MCF 10A (cell line): ENCODE measurements at regions not wholly inside any gene's neighbourhood (a gene's known extent, or its start where the extent isn't known, plus 50 kb on each side); places are given as distances from the start of the nearest gene placed in this dataset.

Experiments
- BruUV-seq: library from RNA; stranded (reverse); fragments of 400-500 nt; replicated peaks from 2 replicates; lab custom pipeline; 2021; lab: Mats Ljungman, UMichigan
- CTCF ChIA-PET: fragments of 300-600 bp; sonication (Branson Sonifier 250); formaldehyde crosslinking; extraction: SDS; loops from one replicate; lab custom pipeline; 2021; ENCODE audit warnings: antibody characterized with exemption, inconsistent platforms; lab: Yijun Ruan, JAX
- POLR2A ChIA-PET: fragments of 300-600, 350-650 bp; sonication (Branson Sonifier 250); formaldehyde crosslinking; extraction: SDS; loops from one replicate; lab custom pipeline; 2020; ENCODE audit warnings: antibody characterized with exemption, inconsistent platforms; lab: Yijun Ruan, JAX
- DNase-seq: peaks from one replicate; pipeline ENCODE4 v3.0.0-alpha.2; 2018; ENCODE audit not compliant: unreplicated experiment
- H3K27ac Mint-ChIP-seq: one replicate; pipeline ENCODE4 v1.8.0; 2022; ENCODE audit warnings: mild to moderate bottlenecking, low read depth, mixed read lengths; ENCODE audit not compliant: unreplicated experiment
- H3K27me3 Mint-ChIP-seq: one replicate; pipeline ENCODE4 v1.8.0; 2022; ENCODE audit warnings: mixed read lengths; ENCODE audit not compliant: insufficient read depth, unreplicated experiment
- H3K36me3 Mint-ChIP-seq: one replicate; pipeline ENCODE4 v1.8.0; 2022; ENCODE audit warnings: mild to moderate bottlenecking, moderate library complexity, mixed read lengths; ENCODE audit not compliant: insufficient read depth, unreplicated experiment
- H3K4me1 Mint-ChIP-seq: one replicate; pipeline ENCODE4 v1.8.0; 2022; ENCODE audit warnings: mixed read lengths; ENCODE audit not compliant: insufficient read depth, unreplicated experiment
- H3K4me3 Mint-ChIP-seq: one replicate; pipeline ENCODE4 v1.8.0; 2022; ENCODE audit warnings: mild to moderate bottlenecking, moderate library complexity, mixed read lengths; ENCODE audit not compliant: unreplicated experiment
- H3K9me3 Mint-ChIP-seq: one replicate; pipeline ENCODE4 v1.8.0; 2022; ENCODE audit warnings: mixed read lengths; ENCODE audit not compliant: unreplicated experiment
- intact Hi-C: fragments of 100-400 bp; cut with micrococcal nuclease; formaldehyde crosslinking; loops from 2 replicates; pipeline ENCODE4 v1.14.1; 2022
- TF ChIP-seq, protein P1 (sequence below): fragments of 200-600 bp; IDR thresholded peaks from one replicate; pipeline ENCODE4 v1.8.0; 2022; ENCODE audit warnings: antibody characterized with exemption, mild to moderate bottlenecking; ENCODE audit not compliant: unreplicated experiment

DNA sequence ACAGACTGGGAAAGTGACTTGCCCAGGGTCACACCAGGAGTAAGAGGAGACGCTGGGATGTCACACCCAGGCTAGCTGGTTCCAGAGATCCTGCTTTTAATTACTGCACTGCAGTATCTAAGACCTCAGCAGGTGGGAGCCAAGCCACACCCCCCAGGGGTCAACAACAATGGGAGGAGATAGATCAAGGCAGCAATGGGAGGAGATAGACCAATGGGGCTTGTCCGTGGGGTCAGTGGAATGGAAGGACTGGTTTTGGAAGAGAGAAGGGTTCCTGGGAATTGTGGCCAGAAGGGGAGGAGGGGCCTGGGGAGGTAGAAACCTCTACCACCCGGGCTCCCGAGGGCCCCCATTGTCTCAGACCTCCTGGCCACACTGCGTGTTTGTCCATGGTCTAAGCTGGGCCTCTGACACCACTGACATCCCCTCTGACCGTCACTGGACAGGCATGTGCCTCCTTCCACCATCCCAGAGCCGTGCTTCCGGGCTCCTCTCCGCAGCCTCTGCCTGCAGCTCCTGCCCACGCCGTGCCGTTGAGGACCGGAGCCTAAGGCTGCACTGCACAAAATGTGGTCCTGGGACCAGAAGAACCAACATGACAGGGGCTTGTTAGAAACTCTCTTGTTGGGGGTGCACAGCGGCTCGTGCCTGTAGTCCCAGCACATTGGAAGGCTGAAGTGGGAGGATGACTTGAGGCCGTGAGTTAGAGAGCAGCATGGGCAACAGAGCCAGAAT, 69.8 kb upstream of the RPH3AL start:
- POLR2A ChIA-PET: interaction anchor here (0.6 kb wide), 1 partner anchor 575 kb away, joined by 4 read pairs; the partner anchor contains the start of gene TIMM22
- no TSS peak for BruUV-seq
- TF ChIP-seq, protein P1, sequence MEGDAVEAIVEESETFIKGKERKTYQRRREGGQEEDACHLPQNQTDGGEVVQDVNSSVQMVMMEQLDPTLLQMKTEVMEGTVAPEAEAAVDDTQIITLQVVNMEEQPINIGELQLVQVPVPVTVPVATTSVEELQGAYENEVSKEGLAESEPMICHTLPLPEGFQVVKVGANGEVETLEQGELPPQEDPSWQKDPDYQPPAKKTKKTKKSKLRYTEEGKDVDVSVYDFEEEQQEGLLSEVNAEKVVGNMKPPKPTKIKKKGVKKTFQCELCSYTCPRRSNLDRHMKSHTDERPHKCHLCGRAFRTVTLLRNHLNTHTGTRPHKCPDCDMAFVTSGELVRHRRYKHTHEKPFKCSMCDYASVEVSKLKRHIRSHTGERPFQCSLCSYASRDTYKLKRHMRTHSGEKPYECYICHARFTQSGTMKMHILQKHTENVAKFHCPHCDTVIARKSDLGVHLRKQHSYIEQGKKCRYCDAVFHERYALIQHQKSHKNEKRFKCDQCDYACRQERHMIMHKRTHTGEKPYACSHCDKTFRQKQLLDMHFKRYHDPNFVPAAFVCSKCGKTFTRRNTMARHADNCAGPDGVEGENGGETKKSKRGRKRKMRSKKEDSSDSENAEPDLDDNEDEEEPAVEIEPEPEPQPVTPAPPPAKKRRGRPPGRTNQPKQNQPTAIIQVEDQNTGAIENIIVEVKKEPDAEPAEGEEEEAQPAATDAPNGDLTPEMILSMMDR: no peak
- no peaks in the 10 kb centered on the region for H3K36me3 Mint-ChIP-seq
- no peak for DNase-seq
- H3K9me3 Mint-ChIP-seq: no peaks in the 10 kb centered on the region
- no peaks in the 10 kb centered on the region for H3K27me3 Mint-ChIP-seq
- H3K4me1 Mint-ChIP-seq: no peaks in the 10 kb centered on the region
- no peak overlapping the region for H3K27ac Mint-ChIP-seq
- intact Hi-C loops: no loop called here
- H3K4me3 Mint-ChIP-seq: no peak overlapping the region
- CTCF ChIA-PET: interaction anchor here (0.6 to 2.8 kb wide), 4 partner anchors 10 to 558 kb away, joined by 3 to 10 read pairs (median 4); no protein-coding TSS in a partner anchor

DNA sequence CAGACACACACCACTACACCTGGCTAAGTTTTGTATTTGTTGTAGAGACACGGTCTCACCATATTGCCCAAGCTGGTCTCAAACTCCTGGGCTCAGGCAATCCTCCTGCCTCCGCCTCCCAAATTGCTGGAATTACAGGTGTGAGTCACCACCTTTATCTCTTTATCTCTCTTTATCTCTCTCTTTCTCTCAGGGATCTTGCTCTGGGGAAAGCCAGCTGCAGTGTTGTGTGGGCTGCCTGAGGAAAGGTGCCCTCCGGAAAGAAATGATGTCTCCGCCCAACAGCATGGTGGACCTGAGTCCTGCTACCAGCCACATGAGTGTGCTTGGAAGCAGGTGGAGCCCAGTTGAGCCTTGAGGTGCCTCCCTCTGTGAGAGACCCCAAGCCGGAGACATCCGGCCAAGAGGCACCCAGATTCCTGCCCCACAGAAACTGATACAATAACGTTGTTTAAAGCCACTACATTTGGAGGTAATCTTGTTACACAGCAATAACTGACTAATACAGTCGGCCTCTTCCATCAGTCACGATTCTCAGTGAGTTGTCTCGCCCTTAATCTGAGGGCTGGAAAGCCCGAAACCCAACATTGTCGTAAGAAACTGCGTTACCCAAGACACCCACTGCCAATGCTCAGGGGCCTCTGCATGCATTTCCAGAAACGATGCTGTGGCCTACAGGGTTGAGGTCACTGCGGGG, 68.0 kb upstream of the RPH3AL start:
- TF ChIP-seq, protein P1: no peak
- no peak overlapping the region for H3K4me3 Mint-ChIP-seq
- intact Hi-C loops: no loop called here
- DNase-seq: no peak
- H3K36me3 Mint-ChIP-seq: peaks cover 3% of the 10 kb centered on the region
- no peak overlapping the region for H3K27ac Mint-ChIP-seq
- BruUV-seq: no TSS peak
- ChIA-PET CTCF (interaction anchor here (0.6 to 2.8 kb wide), 2 partner anchors 9 to 83 kb away, joined by 3 to 10 read pairs; no protein-coding TSS in a partner anchor), POLR2A (no interaction called here)
- no peaks in the 10 kb centered on the region for H3K27me3 Mint-ChIP-seq
- no peaks in the 10 kb centered on the region for H3K4me1 Mint-ChIP-seq
- H3K9me3 Mint-ChIP-seq: no peaks in the 10 kb centered on the region

DNA sequence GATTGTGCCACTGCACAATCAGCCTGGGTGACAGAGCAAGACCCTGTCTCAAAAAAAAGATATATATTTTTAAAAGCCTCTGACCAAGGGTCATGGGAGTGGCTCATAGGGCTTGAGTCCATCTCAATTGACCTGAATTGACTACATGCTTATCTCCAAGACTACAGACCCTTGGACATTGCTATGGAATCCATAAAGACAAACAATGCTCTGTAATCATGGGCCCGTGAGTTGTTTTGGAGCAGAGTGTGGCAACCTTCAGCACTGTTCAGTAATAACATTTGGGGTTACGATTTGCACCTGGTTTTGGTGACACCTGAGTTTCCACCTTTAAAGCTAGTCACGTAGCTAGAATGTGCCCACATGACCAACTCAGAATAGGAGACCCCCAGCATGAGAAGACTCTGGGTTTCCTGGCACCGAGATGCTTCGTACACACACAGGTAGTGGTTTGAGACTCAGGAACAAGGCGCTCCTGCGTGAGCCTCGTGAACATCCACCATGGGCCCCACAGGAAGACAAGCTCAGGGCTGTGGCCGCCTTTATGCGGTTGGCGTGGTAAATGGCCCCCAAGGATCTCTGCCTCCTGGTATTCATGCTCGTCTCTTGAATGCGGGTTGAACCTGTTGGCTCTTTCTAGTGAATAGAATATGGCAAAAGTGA, 66.6 kb upstream of the RPH3AL start:
- H3K4me1 Mint-ChIP-seq: no peaks in the 10 kb centered on the region
- intact Hi-C loops: no loop called here
- ChIA-PET CTCF (no interaction called here), POLR2A (no interaction called here)
- no peak overlapping the region for H3K4me3 Mint-ChIP-seq
- DNase-seq: no peak
- no peaks in the 10 kb centered on the region for H3K27me3 Mint-ChIP-seq
- no peak overlapping the region for H3K27ac Mint-ChIP-seq
- H3K9me3 Mint-ChIP-seq: no peaks in the 10 kb centered on the region
- peaks cover 4% of the 10 kb centered on the region for H3K36me3 Mint-ChIP-seq
- BruUV-seq: no TSS peak
- TF ChIP-seq, protein P1: no peak

DNA sequence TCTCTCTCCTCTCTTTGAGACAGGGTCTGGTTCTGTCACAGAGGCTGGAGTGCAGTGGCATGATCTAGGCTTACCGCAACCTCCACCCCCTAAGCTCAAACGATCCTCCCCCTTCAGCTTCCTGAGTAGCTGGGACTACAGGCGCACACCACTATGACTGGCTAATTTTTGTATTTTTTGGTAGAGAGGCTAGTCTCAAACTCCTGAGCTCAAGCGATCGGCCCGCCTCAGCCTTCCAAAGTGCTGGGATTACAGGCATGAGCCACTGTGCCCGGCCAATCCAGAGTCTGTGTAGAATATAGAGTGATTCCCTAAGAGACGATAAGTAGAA, 65.8 kb upstream of the RPH3AL start:
- BruUV-seq: no TSS peak
- intact Hi-C loops: no loop called here
- ChIA-PET POLR2A (no interaction called here), CTCF (no interaction called here)
- H3K9me3 Mint-ChIP-seq: no peaks in the 10 kb centered on the region
- H3K4me1 Mint-ChIP-seq: no peaks in the 10 kb centered on the region
- H3K36me3 Mint-ChIP-seq: peaks cover 4% of the 10 kb centered on the region
- TF ChIP-seq, protein P1: no peak
- no peak overlapping the region for H3K4me3 Mint-ChIP-seq
- no peaks in the 10 kb centered on the region for H3K27me3 Mint-ChIP-seq
- no peak for DNase-seq
- H3K27ac Mint-ChIP-seq: no peak overlapping the region
